ENCODE measurements at regions not wholly inside any gene's neighbourhood (a gene's known extent, or its start where the extent isn't known, plus 50 kb on each side); places are given as distances from the start of the nearest gene placed in this dataset.

GRCh38 chr3:102207151-102207571 lies 227.7 kb upstream of the ZPLD1 start:
- Histone ChIP-seq H3K27me3 (replicated peaks; ENCODE audit: insufficient read depth) (no peaks in the 10 kb centered on the region), H3K27ac (no peak overlapping the region), H3K36me3 (no peaks in the 10 kb centered on the region), H3K9me3 (no peaks in the 10 kb centered on the region), H3K4me3 (no peak overlapping the region), H3K4me1 (replicated peaks) (no peaks in the 10 kb centered on the region)
- intact Hi-C loops (cut with DNase I), result no loop called here
- TF ChIP-seq CTCF (IDR thresholded peaks at IDR 0.05) (no peak), POLR2AphosphoS5 (IDR thresholded peaks at IDR 0.05) (no peak), POLR2A (IDR thresholded peaks at IDR 0.05) (no peak)
- DNase-seq (ENCODE audit: low spot score), result no peak
- 79% methylated on average over 3 of the region's 3 CpGs for WGBS

- Histone ChIP-seq H3K4me3 (no peak overlapping the region), H3K27me3 (replicated peaks; ENCODE audit: insufficient read depth) (no peaks in the 10 kb centered on the region), H3K27ac (no peak overlapping the region), H3K4me1 (replicated peaks) (no peaks in the 10 kb centered on the region), H3K9me3 (no peaks in the 10 kb centered on the region), H3K36me3 (no peaks in the 10 kb centered on the region)
- no peak for TF ChIP-seq POLR2A (IDR thresholded peaks at IDR 0.05)
- TF ChIP-seq CTCF (IDR thresholded peaks at IDR 0.05), result no peak
- no peak for TF ChIP-seq POLR2AphosphoS5 (IDR thresholded peaks at IDR 0.05)
- intact Hi-C loops (cut with DNase I), result no loop called here
- no peak for DNase-seq (ENCODE audit: low spot score)
- 92% methylated on average over 2 of the region's 2 CpGs for WGBS
Measured at GRCh38 chr3:102215166-102215565, 219.6 kb upstream of the ZPLD1 start.

- 82% methylated on average over 10 of the region's 10 CpGs for WGBS
- TF ChIP-seq POLR2AphosphoS5 (IDR thresholded peaks at IDR 0.05) (no peak), POLR2A (IDR thresholded peaks at IDR 0.05) (no peak), CTCF (IDR thresholded peaks at IDR 0.05) (no peak)
Measured at GRCh38 chr3:102223132-102223531, 211.7 kb upstream of the ZPLD1 start.

GRCh38 chr3:102224171-102224570 lies 210.6 kb upstream of the ZPLD1 start:
- TF ChIP-seq CTCF (IDR thresholded peaks at IDR 0.05), result peak in 3 of 4 experiments; percentile 21 to 44 (median 40)
- TF ChIP-seq POLR2AphosphoS5 (IDR thresholded peaks at IDR 0.05), result no peak
- Histone ChIP-seq H3K9me3 (no peaks in the 10 kb centered on the region), H3K27me3 (replicated peaks; ENCODE audit: insufficient read depth) (no peaks in the 10 kb centered on the region), H3K4me1 (replicated peaks) (peaks cover 3% of the 10 kb centered on the region), H3K27ac (no peak overlapping the region), H3K4me3 (no peak overlapping the region), H3K36me3 (no peaks in the 10 kb centered on the region)
- intact Hi-C loops (cut with DNase I), result loop anchor here (2.0 kb wide), 1 partner anchor 415 kb away; no protein-coding TSS in a partner anchor
- no peak for DNase-seq (ENCODE audit: low spot score)
- WGBS, result 84% methylated on average over 3 of the region's 3 CpGs

More at GRCh38 chr3:102223132-102223531, 211.7 kb upstream of the ZPLD1 start:
- DNase-seq (ENCODE audit: low spot score), result no peak
- no peaks in the 10 kb centered on the region for H3K27me3 ChIP-seq (replicated peaks; ENCODE audit: insufficient read depth)
- no peak overlapping the region for H3K27ac ChIP-seq
- no peaks in the 10 kb centered on the region for H3K9me3 ChIP-seq
- no peaks in the 10 kb centered on the region for H3K36me3 ChIP-seq
- no peak overlapping the region for H3K4me3 ChIP-seq
- H3K4me1 ChIP-seq (replicated peaks), result peaks cover 3% of the 10 kb centered on the region
- intact Hi-C loops (cut with DNase I), result no loop called here

- peaks cover 3% of the 10 kb centered on the region for H3K4me1 ChIP-seq (replicated peaks)
- H3K9me3 ChIP-seq, result no peaks in the 10 kb centered on the region
- H3K27ac ChIP-seq, result no peak overlapping the region
- TF ChIP-seq POLR2AphosphoS5 (IDR thresholded peaks at IDR 0.05), result no peak
- intact Hi-C loops (cut with DNase I), result loop anchor here (2.0 kb wide), 1 partner anchor 416 kb away; no protein-coding TSS in a partner anchor
- no peaks in the 10 kb centered on the region for H3K36me3 ChIP-seq
- WGBS, result 63% methylated on average over 8 of the region's 8 CpGs
- no peak overlapping the region for H3K4me3 ChIP-seq
- DNase-seq (ENCODE audit: low spot score), result no peak
- no peaks in the 10 kb centered on the region for H3K27me3 ChIP-seq (replicated peaks; ENCODE audit: insufficient read depth)
Measured at GRCh38 chr3:102225005-102225404, 209.8 kb upstream of the ZPLD1 start.
